PFSK-1 (cell line): ENCODE measurements at regions not wholly inside any gene's neighbourhood (a gene's known extent, or its start where the extent isn't known, plus 50 kb on each side); places are given as distances from the start of the nearest gene placed in this dataset.

Experiments used
- FOXP2 ChIP-seq: optimal IDR thresholded peaks from 2 replicates; pipeline ENCODE3; 2011; ENCODE audit warnings: borderline replicate concordance, control low read depth, inconsistent platforms; ENCODE audit not compliant: insufficient read depth; ENCODE audit errors: extremely low read length, extremely low read depth
- POLR2AphosphoS5 ChIP-seq: IDR thresholded peaks from 2 replicates; pipeline ENCODE4 v1.6.1; 2012; ENCODE audit warnings: low read depth, mild to moderate bottlenecking, control low read depth, low read length, moderate library complexity
- SIN3A ChIP-seq: IDR thresholded peaks from 2 replicates; pipeline ENCODE4 v1.6.1; 2012; ENCODE audit warnings: mild to moderate bottlenecking, low read length, moderate library complexity, borderline replicate concordance; ENCODE audit not compliant: insufficient read depth
- TAF1 ChIP-seq: IDR thresholded peaks from 2 replicates; pipeline ENCODE4 v1.6.1; 2012; ENCODE audit warnings: low read length, control low read depth, borderline replicate concordance; ENCODE audit not compliant: insufficient read depth
- TF ChIP-seq, protein P1 (sequence below), 2 experiments: IDR thresholded peaks; 2 replicates each; pipeline versions ENCODE4 v1.6.1 to v1.8.0; 2011 to 2012; ENCODE audit warnings: low read depth in 2 of 2, low read length in 2 of 2, control low read depth in 1 of 2, inconsistent platforms in 1 of 2, mild to moderate bottlenecking in 1 of 2, moderate library complexity in 1 of 2; ENCODE audit not compliant: insufficient read depth in 1 of 2

DNA sequence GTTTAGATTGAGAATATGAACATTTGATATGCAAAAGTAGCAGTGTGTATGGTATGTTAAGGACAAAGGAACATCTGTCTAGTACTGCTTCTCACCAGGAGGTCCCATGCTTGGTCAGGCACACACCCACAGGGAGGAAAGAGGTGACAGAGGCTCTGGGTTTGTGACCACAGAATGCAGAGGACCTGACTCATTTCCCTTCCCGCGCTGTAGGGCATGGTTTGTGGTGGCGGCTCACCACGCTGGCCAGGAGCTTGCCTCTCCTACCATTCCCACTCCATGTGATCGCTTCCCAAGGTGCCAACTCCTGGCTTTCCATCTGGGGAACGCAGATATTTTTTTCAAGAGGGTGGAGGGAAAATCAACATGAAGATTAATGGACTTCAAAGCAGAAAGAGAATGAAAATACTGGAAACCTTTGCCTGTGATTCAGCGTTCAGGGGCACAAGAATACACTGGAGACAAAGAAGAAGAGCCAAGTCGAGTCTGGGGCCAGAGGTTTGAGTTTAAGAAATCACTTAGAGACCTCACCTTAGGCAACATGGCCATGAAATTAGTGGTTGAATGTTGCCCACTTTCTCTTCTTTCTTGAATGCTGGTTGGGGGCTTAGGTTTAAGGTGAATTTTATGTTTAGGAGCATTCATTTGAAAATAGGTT, 477.8 kb downstream of the CCDC171 start:
- TF ChIP-seq FOXP2 (no peak), POLR2AphosphoS5 (no peak), SIN3A (no peak), TAF1 (no peak)
- TF ChIP-seq, protein P1, sequence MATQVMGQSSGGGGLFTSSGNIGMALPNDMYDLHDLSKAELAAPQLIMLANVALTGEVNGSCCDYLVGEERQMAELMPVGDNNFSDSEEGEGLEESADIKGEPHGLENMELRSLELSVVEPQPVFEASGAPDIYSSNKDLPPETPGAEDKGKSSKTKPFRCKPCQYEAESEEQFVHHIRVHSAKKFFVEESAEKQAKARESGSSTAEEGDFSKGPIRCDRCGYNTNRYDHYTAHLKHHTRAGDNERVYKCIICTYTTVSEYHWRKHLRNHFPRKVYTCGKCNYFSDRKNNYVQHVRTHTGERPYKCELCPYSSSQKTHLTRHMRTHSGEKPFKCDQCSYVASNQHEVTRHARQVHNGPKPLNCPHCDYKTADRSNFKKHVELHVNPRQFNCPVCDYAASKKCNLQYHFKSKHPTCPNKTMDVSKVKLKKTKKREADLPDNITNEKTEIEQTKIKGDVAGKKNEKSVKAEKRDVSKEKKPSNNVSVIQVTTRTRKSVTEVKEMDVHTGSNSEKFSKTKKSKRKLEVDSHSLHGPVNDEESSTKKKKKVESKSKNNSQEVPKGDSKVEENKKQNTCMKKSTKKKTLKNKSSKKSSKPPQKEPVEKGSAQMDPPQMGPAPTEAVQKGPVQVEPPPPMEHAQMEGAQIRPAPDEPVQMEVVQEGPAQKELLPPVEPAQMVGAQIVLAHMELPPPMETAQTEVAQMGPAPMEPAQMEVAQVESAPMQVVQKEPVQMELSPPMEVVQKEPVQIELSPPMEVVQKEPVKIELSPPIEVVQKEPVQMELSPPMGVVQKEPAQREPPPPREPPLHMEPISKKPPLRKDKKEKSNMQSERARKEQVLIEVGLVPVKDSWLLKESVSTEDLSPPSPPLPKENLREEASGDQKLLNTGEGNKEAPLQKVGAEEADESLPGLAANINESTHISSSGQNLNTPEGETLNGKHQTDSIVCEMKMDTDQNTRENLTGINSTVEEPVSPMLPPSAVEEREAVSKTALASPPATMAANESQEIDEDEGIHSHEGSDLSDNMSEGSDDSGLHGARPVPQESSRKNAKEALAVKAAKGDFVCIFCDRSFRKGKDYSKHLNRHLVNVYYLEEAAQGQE (IDR thresholded peaks at IDR 0.05; ENCODE audit: insufficient read depth in 1 of 2, low read depth in 2 of 2, low read length in 2 of 2), result no peak

DNA sequence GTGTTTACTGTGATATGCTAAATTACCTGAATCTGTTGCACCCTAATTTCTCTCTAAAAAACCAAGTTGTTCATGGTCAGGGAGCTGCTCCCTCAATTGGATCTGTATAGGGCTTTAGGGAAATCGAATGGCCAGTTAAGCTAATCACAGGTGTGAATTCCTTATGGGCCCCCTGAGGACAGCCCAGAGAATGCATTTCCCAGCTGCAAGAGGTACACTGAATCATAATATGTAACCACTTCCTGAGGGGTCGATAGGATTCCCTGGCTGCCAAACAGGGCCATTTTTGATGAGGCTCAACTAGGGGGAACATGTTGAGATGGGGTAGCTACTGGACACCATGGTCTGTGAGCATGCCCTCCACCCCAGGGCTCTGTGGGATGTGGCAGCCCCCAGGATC, 478.6 kb downstream of the CCDC171 start:
- TF ChIP-seq FOXP2 (no peak), POLR2AphosphoS5 (no peak), TAF1 (no peak), SIN3A (no peak)
- TF ChIP-seq, protein P1 (IDR thresholded peaks at IDR 0.05; ENCODE audit: insufficient read depth in 1 of 2, low read depth in 2 of 2, low read length in 2 of 2), result no peak

DNA sequence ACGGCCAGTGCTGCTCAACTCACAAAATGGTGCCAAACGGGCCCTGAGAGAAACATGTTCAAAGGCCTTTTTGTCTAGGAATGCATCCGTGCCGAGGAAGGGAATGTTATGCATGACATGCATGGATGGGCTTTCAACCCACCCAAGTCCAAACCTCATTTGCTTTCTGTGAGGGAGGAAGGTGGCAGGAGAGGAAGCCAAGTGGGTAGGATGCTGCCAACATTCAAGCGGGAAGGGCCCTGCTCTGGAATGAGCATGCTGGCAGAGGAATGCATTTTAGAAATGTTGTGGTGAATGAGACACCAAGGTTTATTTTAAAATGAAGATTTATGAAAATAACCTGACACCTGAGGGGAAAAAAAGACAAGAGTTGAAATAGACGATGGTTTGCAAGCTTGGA, 479.1 kb downstream of the CCDC171 start:
- no peak for TF ChIP-seq FOXP2
- TF ChIP-seq SIN3A, result no peak
- TF ChIP-seq TAF1, result no peak

DNA sequence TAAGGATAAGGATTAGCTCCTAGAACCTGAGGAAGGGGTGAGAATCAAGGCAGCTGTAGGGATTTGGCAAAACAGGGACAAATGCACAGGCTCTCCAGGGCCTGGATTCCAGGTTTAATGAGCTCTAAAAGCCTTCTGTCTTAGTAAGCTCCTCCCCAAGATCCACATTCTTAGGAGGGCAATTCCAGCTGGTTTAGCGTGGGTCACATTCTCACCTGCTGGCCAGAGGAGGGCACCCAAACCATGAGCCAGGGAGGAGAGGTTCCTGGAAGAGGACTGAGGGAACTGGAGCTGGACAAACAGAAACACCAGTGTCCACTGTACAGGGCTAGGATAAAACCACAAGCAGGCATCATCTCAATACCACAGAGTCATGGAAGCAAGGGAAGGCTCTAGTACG, 480.0 kb downstream of the CCDC171 start:
- no peak for TF ChIP-seq POLR2AphosphoS5
- no peak for TF ChIP-seq SIN3A
- TF ChIP-seq, protein P1 (IDR thresholded peaks at IDR 0.05; ENCODE audit: insufficient read depth in 1 of 2, low read depth in 2 of 2, low read length in 2 of 2), result no peak
- no peak for TF ChIP-seq TAF1

DNA sequence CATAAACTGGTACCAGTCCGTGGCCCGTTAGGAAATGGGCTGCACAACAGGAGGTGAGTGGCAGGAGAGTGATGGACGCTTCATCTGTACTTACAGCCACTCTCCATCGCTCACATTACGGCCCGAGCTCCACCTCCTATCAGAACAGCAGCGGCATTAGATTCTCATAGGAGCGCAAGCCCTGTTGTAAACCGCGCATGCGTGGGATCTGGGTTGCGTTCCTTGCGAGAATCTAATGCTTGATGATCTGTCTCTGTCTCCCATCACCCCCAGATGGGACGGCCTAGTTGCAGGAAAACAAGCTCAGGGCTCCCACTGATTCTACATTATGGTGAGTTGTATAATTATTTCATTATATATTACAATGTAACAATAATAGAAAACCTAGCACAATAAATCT, 480.4 kb downstream of the CCDC171 start:
- no peak for TF ChIP-seq TAF1
- TF ChIP-seq POLR2AphosphoS5, result no peak
- TF ChIP-seq, protein P1 (IDR thresholded peaks at IDR 0.05; ENCODE audit: insufficient read depth in 1 of 2, low read depth in 2 of 2, low read length in 2 of 2), result no peak
